GM23338 (cell line): ENCODE measurements at regions not wholly inside any gene's neighbourhood (a gene's known extent, or its start where the extent isn't known, plus 50 kb on each side); places are given as distances from the start of the nearest gene placed in this dataset.

ENCODE experiments used
- ATAC-seq: fragments of 200-7000 bp; cut with Tn5 transposase; 3 replicates; pipeline ENCODE4 v1.9.1; 2020
- DNase-seq: peaks from one replicate; pipeline ENCODE4 v3.0.0-alpha.2; 2015; ENCODE audit warnings: low spot score
- H2AFZ ChIP-seq: fragments of 200-600 bp; sonication (generic); 2 replicates; pipeline ENCODE4 v1.8.0; 2016; ENCODE audit warnings: antibody characterized with exemption, mild to moderate bottlenecking, moderate library complexity
- H3F3A ChIP-seq: fragments of 200-600 bp; sonication (generic); replicated peaks from 2 replicates; pipeline ENCODE4 v1.8.0; 2017; ENCODE audit warnings: antibody characterized with exemption, mixed run types, low read depth
- H3K27ac ChIP-seq: fragments of 200-600 bp; sonication (generic); 2 replicates; pipeline ENCODE4 v1.6.1; 2016; ENCODE audit warnings: low read depth
- H3K27me3 ChIP-seq: fragments of 200-600 bp; sonication (generic); 2 replicates; pipeline ENCODE4 v1.8.0; 2016; ENCODE audit warnings: mild to moderate bottlenecking, mixed run types, moderate library complexity; ENCODE audit not compliant: insufficient read depth
- H3K36me3 ChIP-seq: fragments of 200-600 bp; sonication (generic); 2 replicates; pipeline ENCODE4 v1.8.0; 2016; ENCODE audit warnings: mild to moderate bottlenecking; ENCODE audit not compliant: insufficient read depth
- H3K4me1 ChIP-seq: fragments of 200-600 bp; sonication (generic); 2 replicates; pipeline ENCODE4 v1.8.0; 2016; ENCODE audit warnings: mild to moderate bottlenecking, moderate library complexity; ENCODE audit not compliant: insufficient read depth
- H3K4me2 ChIP-seq: fragments of 200-600 bp; sonication (generic); 2 replicates; pipeline ENCODE4 v1.7.1; 2017; ENCODE audit warnings: mixed run types
- H3K4me3 ChIP-seq: fragments of 200-600 bp; sonication (generic); 2 replicates; pipeline ENCODE4 v1.6.1; 2016; ENCODE audit warnings: mixed run types
- H3K79me2 ChIP-seq: fragments of 200-600 bp; sonication (generic); replicated peaks from 2 replicates; pipeline ENCODE4 v1.8.0; 2017; ENCODE audit warnings: mild to moderate bottlenecking; ENCODE audit not compliant: insufficient read depth
- H3K9me2 ChIP-seq: fragments of 200-600 bp; sonication (generic); 2 replicates; pipeline ENCODE4 v1.8.0; 2017; ENCODE audit not compliant: insufficient read depth
- H4K20me1 ChIP-seq: fragments of 200-600 bp; sonication (generic); replicated peaks from 2 replicates; pipeline ENCODE4 v1.8.0; 2017; ENCODE audit warnings: mild to moderate bottlenecking; ENCODE audit not compliant: insufficient read depth
- H3K27ac Mint-ChIP-seq: 2 replicates; pipeline ENCODE4 v1.8.0; 2020; ENCODE audit warnings: inconsistent platforms, mild to moderate bottlenecking, moderate library complexity, mixed read lengths
- H3K27me3 Mint-ChIP-seq: 3 replicates; pipeline ENCODE4 v1.8.0; 2022; ENCODE audit warnings: low read depth, mild to moderate bottlenecking, moderate library complexity, mixed read lengths, inconsistent platforms; ENCODE audit not compliant: insufficient read depth, poor library complexity
- H3K36me3 Mint-ChIP-seq: 3 replicates; pipeline ENCODE4 v1.8.0; 2021; ENCODE audit warnings: low read depth, mild to moderate bottlenecking, inconsistent platforms, moderate library complexity, mixed read lengths
- H3K4me1 Mint-ChIP-seq: 3 replicates; pipeline ENCODE4 v1.8.0; 2020; ENCODE audit warnings: mild to moderate bottlenecking, inconsistent platforms, mixed read lengths
- H3K4me3 Mint-ChIP-seq: 3 replicates; pipeline ENCODE4 v1.8.0; 2021; ENCODE audit warnings: moderate library complexity, mild to moderate bottlenecking, inconsistent platforms, mixed read lengths
- H3K9me3 Mint-ChIP-seq: 3 replicates; pipeline ENCODE4 v1.8.0; 2020; ENCODE audit warnings: moderate library complexity, mild to moderate bottlenecking, inconsistent platforms, mixed read lengths
- CREB1 ChIP-seq: fragments of 250-450 bp; sonication (Bioruptor Pico); IDR thresholded peaks from 2 replicates; pipeline ENCODE4 v1.5.0; 2020; ENCODE audit warnings: low read depth, mild to moderate bottlenecking, moderate library complexity
- EZH2 ChIP-seq: fragments of 200-600 bp; sonication (generic); IDR thresholded peaks from one replicate; pipeline ENCODE4 v1.8.0; 2017; ENCODE audit warnings: antibody characterized with exemption, mild to moderate bottlenecking, low read depth; ENCODE audit not compliant: unreplicated experiment
- EZH2phosphoT487 ChIP-seq: fragments of 200-600 bp; sonication (generic); IDR thresholded peaks from one replicate; pipeline ENCODE4 v1.8.1; 2018; ENCODE audit warnings: antibody characterized with exemption; ENCODE audit not compliant: unreplicated experiment
- JUNB ChIP-seq: IDR thresholded peaks from one replicate; pipeline ENCODE4 v1.6.1; 2016; ENCODE audit warnings: antibody characterized with exemption; ENCODE audit not compliant: unreplicated experiment
- STAT1 ChIP-seq: IDR thresholded peaks from one replicate; pipeline ENCODE4 v1.6.1; 2016; ENCODE audit warnings: antibody characterized with exemption; ENCODE audit not compliant: unreplicated experiment
- ZNF331 ChIP-seq: fragments of 250-450 bp; sonication (Bioruptor Pico); IDR thresholded peaks from 2 replicates; pipeline ENCODE4 v1.5.0; 2020; ENCODE audit warnings: low read depth, mild to moderate bottlenecking, moderate library complexity
- TF ChIP-seq, protein P1 (sequence below): fragments of 250-450 bp; sonication (Bioruptor Pico); IDR thresholded peaks from 2 replicates; pipeline ENCODE4 v1.5.0; 2020; ENCODE audit warnings: mild to moderate bottlenecking, moderate library complexity
- TF ChIP-seq, protein P2 (sequence below): IDR thresholded peaks from one replicate; pipeline ENCODE4 v1.6.1; 2018; ENCODE audit warnings: antibody characterized with exemption; ENCODE audit not compliant: unreplicated experiment
- TF ChIP-seq, protein P3 (sequence below), 2 experiments: fragments of 200-600 bp in 1 of 2; sonication (generic) in 1 of 2; conservative IDR thresholded peaks; 2 replicates each; pipeline versions ENCODE4 v1.5.1 to v1.6.1; 2016 to 2017; ENCODE audit warnings: antibody characterized with exemption in 2 of 2, low read depth in 2 of 2, mild to moderate bottlenecking in 2 of 2, moderate library complexity in 1 of 2

DNA sequence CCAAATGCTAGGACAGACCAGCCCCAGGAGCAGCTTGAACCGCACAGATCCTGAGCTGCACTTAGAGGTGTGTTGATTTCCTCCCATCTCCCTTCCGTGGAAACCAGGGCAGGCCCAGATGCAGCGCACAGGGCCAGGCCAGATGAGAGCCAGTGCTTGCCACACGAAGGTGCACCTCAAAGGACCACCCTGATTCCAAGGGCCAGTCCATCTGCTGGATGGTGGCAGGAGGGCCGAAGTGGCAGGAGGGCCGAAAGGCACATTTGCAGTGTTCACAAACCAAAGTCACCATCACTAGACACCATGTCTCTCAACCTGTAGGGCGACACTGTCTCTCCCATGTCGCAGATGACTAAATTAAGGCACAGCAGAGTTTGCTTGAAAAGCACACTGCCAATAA is 370.7 kb upstream of the MYT1L start (continued):
- TF ChIP-seq, protein P1, sequence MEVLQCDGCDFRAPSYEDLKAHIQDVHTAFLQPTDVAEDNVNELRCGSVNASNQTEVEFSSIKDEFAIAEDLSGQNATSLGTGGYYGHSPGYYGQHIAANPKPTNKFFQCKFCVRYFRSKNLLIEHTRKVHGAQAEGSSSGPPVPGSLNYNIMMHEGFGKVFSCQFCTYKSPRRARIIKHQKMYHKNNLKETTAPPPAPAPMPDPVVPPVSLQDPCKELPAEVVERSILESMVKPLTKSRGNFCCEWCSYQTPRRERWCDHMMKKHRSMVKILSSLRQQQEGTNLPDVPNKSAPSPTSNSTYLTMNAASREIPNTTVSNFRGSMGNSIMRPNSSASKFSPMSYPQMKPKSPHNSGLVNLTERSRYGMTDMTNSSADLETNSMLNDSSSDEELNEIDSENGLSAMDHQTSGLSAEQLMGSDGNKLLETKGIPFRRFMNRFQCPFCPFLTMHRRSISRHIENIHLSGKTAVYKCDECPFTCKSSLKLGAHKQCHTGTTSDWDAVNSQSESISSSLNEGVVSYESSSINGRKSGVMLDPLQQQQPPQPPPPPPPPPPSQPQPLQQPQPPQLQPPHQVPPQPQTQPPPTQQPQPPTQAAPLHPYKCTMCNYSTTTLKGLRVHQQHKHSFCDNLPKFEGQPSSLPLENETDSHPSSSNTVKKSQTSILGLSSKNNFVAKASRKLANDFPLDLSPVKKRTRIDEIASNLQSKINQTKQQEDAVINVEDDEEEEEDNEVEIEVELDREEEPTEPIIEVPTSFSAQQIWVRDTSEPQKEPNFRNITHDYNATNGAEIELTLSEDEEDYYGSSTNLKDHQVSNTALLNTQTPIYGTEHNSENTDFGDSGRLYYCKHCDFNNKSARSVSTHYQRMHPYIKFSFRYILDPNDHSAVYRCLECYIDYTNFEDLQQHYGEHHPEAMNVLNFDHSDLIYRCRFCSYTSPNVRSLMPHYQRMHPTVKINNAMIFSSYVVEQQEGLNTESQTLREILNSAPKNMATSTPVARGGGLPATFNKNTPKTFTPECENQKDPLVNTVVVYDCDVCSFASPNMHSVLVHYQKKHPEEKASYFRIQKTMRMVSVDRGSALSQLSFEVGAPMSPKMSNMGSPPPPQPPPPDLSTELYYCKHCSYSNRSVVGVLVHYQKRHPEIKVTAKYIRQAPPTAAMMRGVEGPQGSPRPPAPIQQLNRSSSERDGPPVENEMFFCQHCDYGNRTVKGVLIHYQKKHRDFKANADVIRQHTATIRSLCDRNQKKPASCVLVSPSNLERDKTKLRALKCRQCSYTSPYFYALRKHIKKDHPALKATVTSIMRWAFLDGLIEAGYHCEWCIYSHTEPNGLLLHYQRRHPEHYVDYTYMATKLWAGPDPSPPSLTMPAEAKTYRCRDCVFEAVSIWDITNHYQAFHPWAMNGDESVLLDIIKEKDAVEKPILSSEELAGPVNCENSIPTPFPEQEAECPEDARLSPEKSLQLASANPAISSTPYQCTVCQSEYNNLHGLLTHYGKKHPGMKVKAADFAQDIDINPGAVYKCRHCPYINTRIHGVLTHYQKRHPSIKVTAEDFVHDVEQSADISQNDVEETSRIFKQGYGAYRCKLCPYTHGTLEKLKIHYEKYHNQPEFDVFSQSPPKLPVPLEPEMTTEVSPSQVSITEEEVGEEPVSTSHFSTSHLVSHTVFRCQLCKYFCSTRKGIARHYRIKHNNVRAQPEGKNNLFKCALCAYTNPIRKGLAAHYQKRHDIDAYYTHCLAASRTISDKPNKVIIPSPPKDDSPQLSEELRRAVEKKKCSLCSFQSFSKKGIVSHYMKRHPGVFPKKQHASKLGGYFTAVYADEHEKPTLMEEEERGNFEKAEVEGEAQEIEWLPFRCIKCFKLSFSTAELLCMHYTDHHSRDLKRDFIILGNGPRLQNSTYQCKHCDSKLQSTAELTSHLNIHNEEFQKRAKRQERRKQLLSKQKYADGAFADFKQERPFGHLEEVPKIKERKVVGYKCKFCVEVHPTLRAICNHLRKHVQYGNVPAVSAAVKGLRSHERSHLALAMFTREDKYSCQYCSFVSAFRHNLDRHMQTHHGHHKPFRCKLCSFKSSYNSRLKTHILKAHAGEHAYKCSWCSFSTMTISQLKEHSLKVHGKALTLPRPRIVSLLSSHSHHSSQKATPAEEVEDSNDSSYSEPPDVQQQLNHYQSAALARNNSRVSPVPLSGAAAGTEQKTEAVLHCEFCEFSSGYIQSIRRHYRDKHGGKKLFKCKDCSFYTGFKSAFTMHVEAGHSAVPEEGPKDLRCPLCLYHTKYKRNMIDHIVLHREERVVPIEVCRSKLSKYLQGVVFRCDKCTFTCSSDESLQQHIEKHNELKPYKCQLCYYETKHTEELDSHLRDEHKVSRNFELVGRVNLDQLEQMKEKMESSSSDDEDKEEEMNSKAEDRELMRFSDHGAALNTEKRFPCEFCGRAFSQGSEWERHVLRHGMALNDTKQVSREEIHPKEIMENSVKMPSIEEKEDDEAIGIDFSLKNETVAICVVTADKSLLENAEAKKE, result no peak
- TF ChIP-seq JUNB (no peak), STAT1 (no peak), CREB1 (CRISPR knock-in tag) (no peak), ZNF331 (CRISPR knock-in tag) (no peak)

DNA sequence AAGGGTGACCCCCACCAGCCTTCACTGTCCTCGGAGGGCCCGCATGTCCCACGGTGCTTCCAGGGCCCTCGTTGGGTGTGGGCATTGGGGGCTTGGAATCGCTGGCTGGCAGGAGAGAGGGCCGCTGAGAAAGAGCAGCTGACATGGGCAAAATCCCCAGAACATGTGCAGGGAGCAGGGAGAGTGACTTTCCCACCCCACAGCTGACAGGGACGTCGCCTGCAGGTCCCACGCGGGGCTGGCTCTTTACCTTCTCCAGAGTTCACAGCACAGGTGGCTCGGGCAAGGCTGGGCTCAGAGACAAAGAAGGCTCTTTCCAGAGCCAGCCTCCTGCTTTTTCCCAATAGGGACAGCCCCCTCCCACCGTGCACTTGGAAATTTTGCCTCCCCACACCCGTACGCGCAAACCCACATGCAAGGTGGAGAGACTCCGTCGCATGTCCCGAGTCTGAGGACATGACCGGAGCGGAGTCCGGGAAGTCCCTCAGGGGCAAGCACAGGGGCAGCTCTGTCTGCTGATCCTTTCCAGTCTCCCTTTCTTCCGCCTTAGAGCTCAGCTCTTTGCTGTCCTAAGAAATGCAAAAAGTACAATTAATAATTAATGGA is 370.2 kb upstream of the MYT1L start:
- H3K79me2 ChIP-seq, result no peaks in the 10 kb centered on the region
- no peaks in the 10 kb centered on the region for H3K36me3 Mint-ChIP-seq
- H3K27me3 Mint-ChIP-seq, result peaks cover 12% of the 10 kb centered on the region
- no peaks in the 10 kb centered on the region for H3K36me3 ChIP-seq
- H3K27me3 ChIP-seq, result no peaks in the 10 kb centered on the region
- no peak overlapping the region for H3K27ac ChIP-seq
- peaks cover 8% of the 10 kb centered on the region for H3K4me1 ChIP-seq
- H3K4me1 Mint-ChIP-seq, result peaks cover 30% of the 10 kb centered on the region
- no peak for ATAC-seq
- TF ChIP-seq, protein P2, sequence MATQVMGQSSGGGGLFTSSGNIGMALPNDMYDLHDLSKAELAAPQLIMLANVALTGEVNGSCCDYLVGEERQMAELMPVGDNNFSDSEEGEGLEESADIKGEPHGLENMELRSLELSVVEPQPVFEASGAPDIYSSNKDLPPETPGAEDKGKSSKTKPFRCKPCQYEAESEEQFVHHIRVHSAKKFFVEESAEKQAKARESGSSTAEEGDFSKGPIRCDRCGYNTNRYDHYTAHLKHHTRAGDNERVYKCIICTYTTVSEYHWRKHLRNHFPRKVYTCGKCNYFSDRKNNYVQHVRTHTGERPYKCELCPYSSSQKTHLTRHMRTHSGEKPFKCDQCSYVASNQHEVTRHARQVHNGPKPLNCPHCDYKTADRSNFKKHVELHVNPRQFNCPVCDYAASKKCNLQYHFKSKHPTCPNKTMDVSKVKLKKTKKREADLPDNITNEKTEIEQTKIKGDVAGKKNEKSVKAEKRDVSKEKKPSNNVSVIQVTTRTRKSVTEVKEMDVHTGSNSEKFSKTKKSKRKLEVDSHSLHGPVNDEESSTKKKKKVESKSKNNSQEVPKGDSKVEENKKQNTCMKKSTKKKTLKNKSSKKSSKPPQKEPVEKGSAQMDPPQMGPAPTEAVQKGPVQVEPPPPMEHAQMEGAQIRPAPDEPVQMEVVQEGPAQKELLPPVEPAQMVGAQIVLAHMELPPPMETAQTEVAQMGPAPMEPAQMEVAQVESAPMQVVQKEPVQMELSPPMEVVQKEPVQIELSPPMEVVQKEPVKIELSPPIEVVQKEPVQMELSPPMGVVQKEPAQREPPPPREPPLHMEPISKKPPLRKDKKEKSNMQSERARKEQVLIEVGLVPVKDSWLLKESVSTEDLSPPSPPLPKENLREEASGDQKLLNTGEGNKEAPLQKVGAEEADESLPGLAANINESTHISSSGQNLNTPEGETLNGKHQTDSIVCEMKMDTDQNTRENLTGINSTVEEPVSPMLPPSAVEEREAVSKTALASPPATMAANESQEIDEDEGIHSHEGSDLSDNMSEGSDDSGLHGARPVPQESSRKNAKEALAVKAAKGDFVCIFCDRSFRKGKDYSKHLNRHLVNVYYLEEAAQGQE, result no peak
- TF ChIP-seq, protein P3, sequence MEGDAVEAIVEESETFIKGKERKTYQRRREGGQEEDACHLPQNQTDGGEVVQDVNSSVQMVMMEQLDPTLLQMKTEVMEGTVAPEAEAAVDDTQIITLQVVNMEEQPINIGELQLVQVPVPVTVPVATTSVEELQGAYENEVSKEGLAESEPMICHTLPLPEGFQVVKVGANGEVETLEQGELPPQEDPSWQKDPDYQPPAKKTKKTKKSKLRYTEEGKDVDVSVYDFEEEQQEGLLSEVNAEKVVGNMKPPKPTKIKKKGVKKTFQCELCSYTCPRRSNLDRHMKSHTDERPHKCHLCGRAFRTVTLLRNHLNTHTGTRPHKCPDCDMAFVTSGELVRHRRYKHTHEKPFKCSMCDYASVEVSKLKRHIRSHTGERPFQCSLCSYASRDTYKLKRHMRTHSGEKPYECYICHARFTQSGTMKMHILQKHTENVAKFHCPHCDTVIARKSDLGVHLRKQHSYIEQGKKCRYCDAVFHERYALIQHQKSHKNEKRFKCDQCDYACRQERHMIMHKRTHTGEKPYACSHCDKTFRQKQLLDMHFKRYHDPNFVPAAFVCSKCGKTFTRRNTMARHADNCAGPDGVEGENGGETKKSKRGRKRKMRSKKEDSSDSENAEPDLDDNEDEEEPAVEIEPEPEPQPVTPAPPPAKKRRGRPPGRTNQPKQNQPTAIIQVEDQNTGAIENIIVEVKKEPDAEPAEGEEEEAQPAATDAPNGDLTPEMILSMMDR (conservative IDR thresholded peaks at IDR 0.05; ENCODE audit: low read depth in 2 of 2), result no peak
- no peak for TF ChIP-seq EZH2phosphoT487
- TF ChIP-seq ZNF331 (CRISPR knock-in tag), result no peak
- no peak for TF ChIP-seq EZH2
- H4K20me1 ChIP-seq, result no peaks in the 10 kb centered on the region
- no peaks in the 10 kb centered on the region for H3F3A ChIP-seq
- no peak for DNase-seq
- H3K9me3 Mint-ChIP-seq, result no peaks in the 10 kb centered on the region
- H3K4me3 ChIP-seq, result no peak overlapping the region
- H3K27ac Mint-ChIP-seq, result no peak overlapping the region
- no peaks in the 10 kb centered on the region for H3K9me2 ChIP-seq
- no peak overlapping the region for H3K4me3 Mint-ChIP-seq
- no peak overlapping the region for H2AFZ ChIP-seq
- no peak overlapping the region for H3K4me2 ChIP-seq
